Fibroblast of skin of back (primary cell): ENCODE measurements at regions not wholly inside any gene's neighbourhood (a gene's known extent, or its start where the extent isn't known, plus 50 kb on each side); places are given as distances from the start of the nearest gene placed in this dataset.
"Not testable (repeated sequence)": the region's sequence is repeated elsewhere in the genome, so short reads cannot be mapped to it uniquely, and the experiment has no call there.

Source experiments
- DNase-seq: peaks from one replicate; pipeline ENCODE4 v3.0.0-alpha.2; 2013

GRCh38 chr1:198934901-198935305, 296.1 kb downstream of the PTPRC start:
- peak; percentile 53 for DNase-seq

GRCh38 chr1:198935306-198935921, 296.6 kb downstream of the PTPRC start:
- DNase-seq, result peak; percentile 98

- DNase-seq, result peak; percentile 62
These were observed 297.7 kb downstream of the PTPRC start for GRCh38 chr1:198936371-198937083.

GRCh38 chr1:198937231-198938031, 298.6 kb downstream of the PTPRC start:
- DNase-seq, result peak; percentile 97

GRCh38 chr1:198939286-198939685, 300.4 kb downstream of the PTPRC start:
- DNase-seq, result no peak

GRCh38 chr1:198939956-198940355, 301.1 kb downstream of the PTPRC start:
- no peak for DNase-seq

- DNase-seq, result no peak
These were observed 303.6 kb downstream of the PTPRC start for GRCh38 chr1:198942466-198942865.

GRCh38 chr1:198943484-198944187, 304.8 kb downstream of the PTPRC start:
- DNase-seq, result no peak

GRCh38 chr1:198947456-198947855, 308.6 kb downstream of the PTPRC start:
- DNase-seq, result no peak

GRCh38 chr1:198948895-198949659, 310.2 kb downstream of the PTPRC start:
- DNase-seq, result no peak

GRCh38 chr1:198950036-198950435, 311.2 kb downstream of the PTPRC start:
- DNase-seq, result no peak

GRCh38 chr1:198955085-198955484, 316.2 kb downstream of the PTPRC start:
- no peak for DNase-seq

- DNase-seq, result no peak
These were observed 318.2 kb downstream of the PTPRC start for GRCh38 chr1:198957044-198957443.

- DNase-seq, result no peak
These were observed 320.2 kb downstream of the PTPRC start for GRCh38 chr1:198959032-198959431.

- DNase-seq, result no peak
These were observed 320.8 kb downstream of the PTPRC start for GRCh38 chr1:198959676-198960075.

GRCh38 chr1:198963796-198964195, 325.0 kb downstream of the PTPRC start:
- DNase-seq, result not testable (repeated sequence)

GRCh38 chr1:198966519-198966918, 327.7 kb downstream of the PTPRC start:
- DNase-seq, result no peak

GRCh38 chr1:198967566-198967965, 328.7 kb downstream of the PTPRC start:
- no peak for DNase-seq

GRCh38 chr1:198968866-198969265, 330.0 kb downstream of the PTPRC start:
- no peak for DNase-seq

GRCh38 chr1:198969981-198970380, 331.1 kb downstream of the PTPRC start:
- DNase-seq, result no peak

- DNase-seq, result peak; percentile 3
These were observed 332.1 kb downstream of the PTPRC start for GRCh38 chr1:198970916-198971315.

- no peak for DNase-seq
These were observed 339.1 kb downstream of the PTPRC start for GRCh38 chr1:198977909-198978308.
